ENCODE measurements at regions not wholly inside any gene's neighbourhood (a gene's known extent, or its start where the extent isn't known, plus 50 kb on each side); places are given as distances from the start of the nearest gene placed in this dataset.

GRCh38 chr1:58902830-58903513 is 119.1 kb upstream of the JUN start:
- TF ChIP-seq CTCF (IDR thresholded peaks at IDR 0.05): no peak
- no peak for TF ChIP-seq POLR2A (IDR thresholded peaks at IDR 0.05)
